NCI-H1694 treated with DMSO at 0.1 percent for 48 hours (cell line): ENCODE measurements at regions not wholly inside any gene's neighbourhood (a gene's known extent, or its start where the extent isn't known, plus 50 kb on each side); places are given as distances from the start of the nearest gene placed in this dataset.

ENCODE experiments used
- DNase-seq: peaks from one replicate; lab custom pipeline; 2025; lab: John Stamatoyannopoulos, UW

DNA sequence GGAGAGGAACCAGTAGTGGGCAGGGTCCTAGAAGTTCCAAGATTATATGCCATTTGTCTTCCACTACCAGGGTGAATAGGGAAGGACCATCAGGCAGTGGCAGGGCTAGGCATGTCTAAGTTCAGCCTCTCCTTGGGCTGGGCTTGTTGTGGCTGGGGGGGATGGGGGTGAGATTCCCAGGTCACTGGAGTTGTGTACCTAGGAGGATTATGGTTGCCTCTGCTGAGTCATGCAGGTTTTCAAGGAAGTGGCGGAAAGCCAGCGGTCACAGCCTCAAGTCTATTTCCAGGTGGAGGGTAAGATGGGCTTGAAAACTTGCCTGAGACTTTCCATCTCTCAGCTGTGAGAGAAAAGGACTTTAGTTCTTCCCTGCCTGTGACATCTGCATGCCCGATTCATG is 1407.1 kb downstream of the SI start:
- DNase-seq, result no peak

- no peak for DNase-seq
These were observed 1413.8 kb downstream of the SI start for GRCh38 chr3:163664466-163664865.

- DNase-seq, result no peak
These were observed 1421.2 kb downstream of the SI start for GRCh38 chr3:163657088-163657487.

GRCh38 chr3:163655021-163655420 is 1423.3 kb downstream of the SI start:
- DNase-seq, result no peak

GRCh38 chr3:163644172-163644571 is 1434.1 kb downstream of the SI start:
- DNase-seq, result no peak

DNA sequence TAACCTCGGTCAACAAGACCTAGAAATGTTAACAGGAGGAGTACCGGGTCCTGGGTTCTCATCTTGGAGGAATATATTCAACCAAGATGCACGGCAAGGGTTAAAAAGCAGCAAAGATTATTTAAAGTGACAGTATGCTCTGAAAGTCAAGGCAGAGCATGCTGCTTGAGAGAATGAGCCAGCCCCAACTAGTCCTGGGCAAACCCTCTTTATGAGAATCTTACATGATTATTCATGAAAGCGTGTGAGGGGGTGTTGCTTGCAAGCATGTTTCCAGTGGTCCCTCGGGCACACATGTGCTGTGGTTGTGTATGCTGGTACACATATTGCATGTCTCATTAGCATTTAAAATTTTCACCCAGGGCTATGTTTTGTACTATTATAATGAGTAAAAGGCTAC is 1445.6 kb downstream of the SI start:
- no peak for DNase-seq

DNA sequence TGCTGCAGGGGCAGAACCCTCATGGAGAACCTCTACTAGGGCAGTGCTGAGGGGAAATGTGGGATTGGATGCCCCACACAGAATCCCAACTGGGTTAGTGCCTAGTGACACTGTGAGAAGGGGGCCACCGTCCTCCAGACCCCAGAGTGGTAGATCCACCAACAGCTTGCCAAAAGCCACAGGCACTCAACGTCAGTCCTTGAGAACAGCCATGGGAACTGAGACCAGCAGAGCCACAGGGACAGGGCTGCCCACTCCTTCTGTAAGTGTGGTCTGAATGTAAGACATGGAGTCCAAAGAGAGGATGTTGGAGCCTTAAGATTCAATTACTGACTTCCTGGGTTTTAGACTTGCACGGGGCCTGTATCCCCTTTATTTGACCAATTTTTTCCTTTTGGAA is 1451.5 kb downstream of the SI start:
- DNase-seq, result no peak

- DNase-seq, result no peak
These were observed 1455.9 kb downstream of the SI start for GRCh38 chr3:163622384-163622783.

DNA sequence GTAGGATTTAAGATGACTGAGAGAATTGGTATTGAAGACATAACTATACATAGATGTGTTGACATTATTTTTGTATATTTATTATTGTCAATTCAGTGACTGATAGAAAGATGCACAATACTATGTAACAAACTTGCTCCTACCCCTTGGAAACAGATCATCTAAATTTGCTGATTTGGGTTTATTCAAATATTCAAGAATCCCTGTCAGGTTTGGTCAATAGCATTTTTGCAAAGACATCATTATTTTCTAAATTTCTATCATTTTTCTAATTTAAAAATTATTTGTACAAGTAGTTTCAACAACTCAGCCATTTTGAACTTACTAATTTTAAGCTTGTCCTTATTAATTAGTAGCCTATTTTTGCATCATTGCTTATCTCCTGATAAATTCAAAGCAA is 1463.4 kb downstream of the SI start:
- DNase-seq, result no peak

- DNase-seq, result no peak
These were observed 1472.4 kb downstream of the SI start for GRCh38 chr3:163605915-163606314.

GRCh38 chr3:163601426-163601825 is 1476.9 kb downstream of the SI start:
- no peak for DNase-seq

DNA sequence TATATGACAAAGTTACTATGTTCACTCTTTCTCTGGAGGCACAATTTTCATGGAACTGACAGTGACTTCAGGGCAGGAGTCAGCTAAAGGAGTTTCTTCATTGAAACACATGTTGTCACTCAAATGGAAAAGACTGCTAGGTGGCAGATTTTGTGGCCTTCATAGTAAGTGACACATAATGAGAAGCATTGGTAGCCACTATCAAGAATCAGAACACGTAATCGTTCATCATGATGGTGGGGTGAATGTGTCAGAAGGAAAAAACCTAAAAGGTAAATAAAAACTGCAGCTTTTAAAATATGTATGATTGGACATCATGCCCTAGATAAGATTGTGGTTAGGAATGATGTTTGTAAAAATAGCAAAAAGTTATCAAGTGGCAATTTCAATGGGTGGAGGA is 1491.0 kb downstream of the SI start:
- DNase-seq, result no peak

GRCh38 chr3:163582967-163583366 is 1495.3 kb downstream of the SI start:
- DNase-seq, result no peak

DNA sequence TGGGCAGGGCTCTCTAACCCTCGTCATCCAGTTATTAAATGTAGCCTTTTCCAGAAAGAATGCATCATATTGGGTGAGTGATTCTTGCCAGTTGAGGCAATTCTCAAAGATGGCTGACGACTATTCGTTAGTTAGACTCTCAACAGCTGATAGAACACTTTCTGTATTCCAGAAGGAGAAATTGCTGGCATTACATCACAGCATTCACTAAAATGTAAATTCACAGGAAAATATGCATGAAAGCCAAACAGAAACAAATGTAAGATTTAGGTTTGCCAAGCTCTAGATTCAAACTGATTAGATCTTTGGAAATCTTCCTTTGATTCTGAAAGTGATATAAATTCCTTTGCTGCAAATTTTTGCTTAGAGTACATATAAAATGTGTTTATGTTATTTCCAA is 1501.0 kb downstream of the SI start:
- no peak for DNase-seq

DNA sequence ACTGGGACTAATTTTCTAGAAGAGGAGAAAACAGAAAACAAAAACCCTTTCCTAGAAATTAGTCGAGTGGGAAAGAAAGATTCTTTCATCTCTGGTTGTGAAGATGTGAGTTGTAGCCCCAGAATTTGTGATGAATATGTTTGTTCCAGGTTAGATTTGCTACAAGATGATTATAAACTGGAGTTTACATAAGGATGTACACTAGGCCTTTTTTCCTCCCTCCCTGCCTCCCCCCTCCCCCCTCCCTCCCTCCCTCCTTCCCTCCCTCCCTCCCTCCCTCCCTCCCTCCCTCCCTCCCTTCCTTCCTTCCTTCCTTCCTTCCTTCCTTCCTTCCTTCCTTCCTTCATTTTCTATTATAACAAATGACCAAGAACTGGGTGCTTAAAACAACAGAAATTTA is 1502.0 kb downstream of the SI start:
- no peak for DNase-seq

DNA sequence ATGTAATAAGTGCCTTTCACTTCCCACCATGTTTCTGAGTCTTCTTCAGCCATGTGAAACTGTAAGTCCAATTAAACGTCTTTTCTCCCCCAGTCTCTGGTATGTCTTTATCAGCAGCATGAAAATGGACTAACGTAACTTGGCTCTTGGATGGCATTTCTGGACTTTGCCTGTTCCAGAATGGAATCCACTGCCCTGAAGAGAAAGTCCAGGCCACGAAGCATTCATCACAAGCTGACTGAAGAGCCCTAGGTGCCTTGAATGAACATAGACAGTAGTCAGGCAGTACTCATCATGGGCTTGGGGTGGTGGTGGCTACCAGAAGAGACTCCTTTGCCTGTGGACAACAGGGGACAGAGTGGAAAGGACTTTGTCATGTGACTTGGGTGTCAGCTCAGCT is 1505.0 kb downstream of the SI start:
- no peak for DNase-seq

DNA sequence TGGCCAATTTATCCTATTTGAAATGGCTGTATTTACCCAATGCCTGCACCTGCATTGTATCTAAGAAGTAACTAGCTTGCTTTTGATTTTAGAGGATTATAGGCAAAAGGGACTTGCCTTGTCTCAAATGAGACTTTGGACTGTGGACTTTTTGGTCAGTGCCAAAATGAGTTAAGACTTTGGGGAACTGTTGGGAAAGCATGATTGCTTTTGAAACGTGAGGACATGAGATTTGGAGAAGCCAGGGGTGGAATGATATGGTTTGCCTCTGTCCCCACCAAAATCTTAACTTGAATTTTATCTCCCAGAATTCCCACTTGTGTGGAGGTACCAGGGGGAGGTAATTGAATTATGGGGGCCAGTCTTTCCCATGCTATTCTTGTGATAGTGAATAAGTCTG is 1505.4 kb downstream of the SI start:
- DNase-seq, result no peak

DNA sequence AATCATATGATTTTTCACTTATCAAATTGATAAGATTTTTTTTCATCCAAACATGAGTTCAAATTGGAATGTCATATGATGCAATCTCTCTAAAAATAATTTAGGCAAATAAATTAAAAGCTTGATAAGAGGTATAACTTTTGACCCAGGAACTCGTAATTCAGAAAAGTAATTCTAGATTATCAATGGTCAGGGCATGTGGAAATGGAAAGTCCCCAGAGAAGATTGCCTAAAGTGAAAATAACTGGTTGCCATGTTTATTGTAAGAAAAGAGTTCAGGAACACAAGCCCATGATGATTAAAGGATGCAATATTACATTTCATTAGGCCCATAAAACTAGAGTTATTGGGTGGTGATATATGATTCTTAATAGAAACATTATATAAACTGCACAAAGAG is 1514.8 kb downstream of the SI start:
- DNase-seq, result no peak

- DNase-seq, result no peak
These were observed 1515.7 kb downstream of the SI start for GRCh38 chr3:163562625-163563024.

DNA sequence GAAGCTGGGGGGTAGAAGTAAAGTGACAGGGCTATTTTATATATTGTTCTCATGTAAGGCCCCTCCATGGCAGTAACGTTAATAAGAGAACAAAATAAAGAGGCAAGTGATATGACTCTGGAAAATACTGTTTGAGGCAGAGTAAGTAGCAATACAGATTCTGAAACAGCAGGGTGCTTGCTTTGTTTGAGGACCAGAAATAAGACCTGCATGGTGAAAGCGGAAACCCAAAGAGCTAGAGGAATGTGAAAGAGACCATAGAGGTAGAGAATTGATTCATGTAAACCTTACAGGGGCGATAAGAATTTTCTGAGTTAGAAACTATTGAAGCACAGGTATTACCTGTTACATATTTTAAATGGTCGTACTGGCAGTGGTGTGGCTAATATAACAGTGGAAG is 1517.1 kb downstream of the SI start:
- no peak for DNase-seq

GRCh38 chr3:163560459-163560858 is 1517.8 kb downstream of the SI start:
- DNase-seq, result no peak

- no peak for DNase-seq
These were observed 1521.3 kb downstream of the SI start for GRCh38 chr3:163556813-163557523.

- no peak for DNase-seq
These were observed 1522.4 kb downstream of the SI start for GRCh38 chr3:163555918-163556317.

GRCh38 chr3:163552659-163552966 is 1525.7 kb downstream of the SI start:
- DNase-seq, result no peak
